SU-DHL-6 (cell line): ENCODE measurements at regions not wholly inside any gene's neighbourhood (a gene's known extent, or its start where the extent isn't known, plus 50 kb on each side); places are given as distances from the start of the nearest gene placed in this dataset.

Source experiments
- CTCF ChIP-seq: fragments of 200-600 bp; sonication (generic); IDR thresholded peaks from one replicate; pipeline ENCODE4 v1.5.1; 2017; ENCODE audit warnings: antibody characterized with exemption, mild to moderate bottlenecking, low read length, moderate library complexity; ENCODE audit not compliant: insufficient read depth, poor library complexity, severe bottlenecking
- EZH2phosphoT487 ChIP-seq: fragments of 200-600 bp; sonication (generic), shearing (Covaris generic); conservative IDR thresholded peaks from 2 replicates; pipeline ENCODE4 v1.6.1; 2018; ENCODE audit warnings: mild to moderate bottlenecking, antibody characterized with exemption, low read length, moderate library complexity, mixed read lengths

- TF ChIP-seq CTCF (no peak), EZH2phosphoT487 (no peak)
Observed at GRCh38 chr3:16671690-16672089, 66.5 kb upstream of the DAZL start.
